SH-SY5Y (cell line): ENCODE measurements at regions not wholly inside any gene's neighbourhood (a gene's known extent, or its start where the extent isn't known, plus 50 kb on each side); places are given as distances from the start of the nearest gene placed in this dataset.
A peak's percentile ranks its signal among the peaks of the same experiment; 100 is the strongest.

ENCODE experiments used
- GATA2 ChIP-seq: IDR thresholded peaks from 2 replicates; pipeline ENCODE4 v1.6.1; 2011; ENCODE audit warnings: mild to moderate bottlenecking, low read depth, low read length
- GATA3 ChIP-seq: IDR thresholded peaks from 2 replicates; pipeline ENCODE4 v1.6.1; 2011; ENCODE audit warnings: low read depth, mild to moderate bottlenecking, low read length, moderate library complexity

- TF ChIP-seq GATA2: 0 out of 2 replicates have a peak, but pooled peaks have one; percentile 14
- peak; percentile 94 for TF ChIP-seq GATA3
These were observed 1392.0 kb downstream of the TECRL start for GRCh38 chr4:63017300-63017699.
